COLO668 (cell line): ENCODE measurements at regions not wholly inside any gene's neighbourhood (a gene's known extent, or its start where the extent isn't known, plus 50 kb on each side); places are given as distances from the start of the nearest gene placed in this dataset.
"Not testable (repeated sequence)": the region's sequence is repeated elsewhere in the genome, so short reads cannot be mapped to it uniquely, and the experiment has no call there.

Experiments
- DNase-seq: peaks from one replicate; lab custom pipeline; 2025; ENCODE audit not compliant: unreplicated experiment; lab: John Stamatoyannopoulos, UW

- no peak for DNase-seq
These were observed 137.2 kb upstream of the CENPW start for GRCh38 chr6:126202707-126203106.

DNA sequence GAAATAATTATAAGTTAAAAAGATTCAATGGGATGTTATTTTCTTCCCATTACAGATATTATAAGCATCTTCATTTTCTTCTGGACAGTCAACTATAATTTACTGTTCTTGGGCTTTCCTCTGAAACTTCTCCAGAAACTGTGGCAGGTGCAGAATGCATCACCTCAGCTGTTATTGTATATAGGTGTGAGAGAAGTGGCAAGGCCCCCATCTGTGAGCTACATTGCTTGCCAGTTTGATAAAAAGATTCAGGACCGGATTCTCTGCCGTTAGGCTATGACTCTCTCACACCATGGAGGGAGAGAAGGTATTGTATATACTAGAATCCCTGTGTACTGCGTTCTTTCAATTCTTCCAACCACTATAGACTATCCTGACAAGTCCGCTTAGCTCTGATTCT is 135.8 kb upstream of the CENPW start:
- no peak for DNase-seq

- DNase-seq: no peak
These were observed 135.3 kb upstream of the CENPW start for GRCh38 chr6:126204598-126204997.

- DNase-seq: no peak
These were observed 133.2 kb upstream of the CENPW start for GRCh38 chr6:126206504-126207246.

DNA sequence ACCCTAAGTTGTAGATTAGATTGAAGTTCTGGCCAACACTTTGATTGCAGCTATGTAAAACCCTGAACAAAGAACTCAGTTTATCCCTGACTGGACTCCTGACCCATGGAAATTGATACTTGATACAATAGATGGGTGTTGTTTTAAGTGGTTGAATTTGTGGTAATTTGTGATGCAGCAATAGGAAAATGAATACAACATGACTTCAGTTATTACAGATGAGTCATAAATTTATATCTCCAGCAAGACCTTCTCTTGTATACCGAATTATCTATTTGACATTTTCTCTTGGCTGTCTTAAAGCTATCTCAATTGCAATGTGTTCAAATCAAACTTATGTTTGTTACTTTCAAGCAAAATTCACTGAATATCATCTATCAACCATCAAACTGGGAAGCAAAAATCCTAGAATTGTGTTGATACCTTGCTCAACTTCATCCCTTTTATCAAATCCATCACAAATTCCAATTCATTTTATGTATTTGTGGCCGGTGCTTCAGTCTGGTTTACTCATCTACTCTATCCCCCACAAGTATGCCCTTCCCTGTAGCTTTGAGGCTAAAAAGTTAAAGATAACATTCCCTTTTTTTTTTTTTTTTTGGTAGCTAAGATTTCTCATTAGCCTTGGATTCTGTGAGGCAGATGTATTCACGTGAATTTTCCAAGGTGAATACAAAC is 129.4 kb upstream of the CENPW start:
- DNase-seq: no peak

- DNase-seq: no peak
These were observed 122.4 kb upstream of the CENPW start for GRCh38 chr6:126217497-126217896.

DNA sequence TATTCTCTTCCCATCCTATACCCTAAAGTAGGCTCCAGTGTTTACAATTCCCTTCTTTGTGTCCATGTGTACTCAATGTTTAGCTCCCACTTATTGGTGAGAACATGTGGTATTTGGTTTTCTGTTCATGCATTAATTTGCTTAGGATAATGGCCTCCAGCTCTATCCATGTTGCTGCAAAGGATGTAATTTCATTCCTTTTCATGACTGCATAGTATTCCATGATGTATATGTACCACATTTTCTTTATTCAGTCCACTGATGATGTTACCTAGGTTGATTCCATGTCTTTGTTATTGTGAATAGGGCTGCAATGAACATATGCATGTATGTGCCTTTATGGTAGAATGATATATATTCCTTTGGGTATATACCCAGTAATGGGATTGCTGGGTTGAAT is 119.0 kb upstream of the CENPW start:
- DNase-seq: not testable (repeated sequence)

DNA sequence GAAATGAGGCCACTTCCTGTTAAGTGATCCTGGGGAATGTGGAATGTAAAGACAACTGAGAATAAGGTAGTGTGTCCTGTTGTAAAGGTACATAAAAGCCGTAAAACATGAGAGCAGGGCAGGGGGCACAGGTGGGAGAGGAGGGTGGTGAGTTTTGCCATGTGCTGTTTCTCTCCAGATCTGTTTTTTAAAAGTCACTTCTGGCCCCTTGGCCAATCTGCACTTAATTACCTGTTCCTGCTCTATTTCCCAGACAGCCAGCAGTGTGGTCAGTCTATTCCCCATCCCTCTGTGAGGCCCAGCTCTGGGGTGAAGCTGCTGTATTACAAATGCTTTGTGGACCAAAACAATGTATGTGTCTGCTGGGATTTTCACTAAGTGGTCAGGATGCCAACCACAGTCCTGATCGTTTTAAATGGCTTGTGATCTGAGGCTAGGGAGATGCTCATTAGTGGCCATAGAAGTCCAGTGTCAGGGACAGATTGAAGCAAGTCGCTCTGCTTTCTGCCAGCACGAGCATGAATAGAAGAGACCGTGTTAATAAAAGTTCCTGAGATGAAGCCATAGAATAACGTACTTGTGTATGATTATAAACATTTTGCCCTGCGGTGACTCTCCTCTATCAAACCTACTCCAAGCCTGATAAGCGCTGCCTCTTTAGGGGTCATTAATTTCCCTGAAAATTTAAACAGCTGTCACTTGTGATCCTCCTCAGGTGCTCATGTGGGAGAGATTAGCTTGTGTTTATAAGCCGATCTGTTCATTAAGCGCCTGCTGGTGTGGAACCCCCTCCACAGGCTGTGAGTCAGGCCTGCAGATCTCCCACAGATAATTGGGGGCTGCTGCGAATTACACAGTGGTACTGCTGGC is 111.8 kb upstream of the CENPW start:
- DNase-seq: peak; percentile 53

- no peak for DNase-seq
These were observed 107.2 kb upstream of the CENPW start for GRCh38 chr6:126232671-126233070.

DNA sequence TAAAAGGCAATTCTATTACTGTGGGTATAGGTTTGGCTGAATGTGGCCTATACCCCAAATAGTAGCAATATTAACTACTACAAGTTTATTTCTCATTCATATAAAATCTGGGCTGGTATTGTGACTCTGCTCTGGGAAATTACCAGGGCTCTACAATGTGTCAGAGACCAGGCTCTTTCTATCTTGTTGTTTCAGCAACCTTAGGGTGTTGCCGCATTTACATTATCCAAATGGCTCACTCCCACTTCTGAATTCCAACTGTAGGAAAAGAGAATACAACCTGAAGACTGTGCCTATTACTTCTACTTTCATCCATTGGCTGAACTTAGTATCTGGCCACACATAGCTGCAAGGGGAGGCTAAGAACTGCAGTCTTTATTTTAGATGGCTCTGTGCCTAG is 106.7 kb upstream of the CENPW start:
- no peak for DNase-seq

GRCh38 chr6:126235363-126235762 is 104.6 kb upstream of the CENPW start:
- no peak for DNase-seq

GRCh38 chr6:126245077-126245476 is 94.8 kb upstream of the CENPW start:
- DNase-seq: no peak

DNA sequence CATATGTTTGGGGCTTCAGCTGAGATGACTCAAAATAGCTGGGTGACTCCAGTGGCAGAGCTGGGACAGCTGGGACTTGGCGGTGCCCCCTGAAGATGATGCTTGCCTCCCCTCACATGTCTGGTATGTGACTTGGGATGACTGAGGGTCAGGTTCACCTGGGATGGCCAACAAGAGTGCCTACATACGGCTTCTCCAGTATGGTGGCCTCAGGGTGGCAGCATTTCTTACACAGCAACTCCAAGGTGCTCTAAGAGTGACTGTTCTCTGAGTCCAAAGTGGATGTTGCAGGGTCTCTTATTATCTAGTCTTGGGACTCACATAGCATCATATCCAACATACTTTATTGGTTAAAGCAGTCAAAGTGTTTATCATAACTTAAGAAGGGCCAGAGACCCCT is 87.8 kb upstream of the CENPW start:
- no peak for DNase-seq

GRCh38 chr6:126253431-126253830 is 86.5 kb upstream of the CENPW start:
- DNase-seq: no peak

DNA sequence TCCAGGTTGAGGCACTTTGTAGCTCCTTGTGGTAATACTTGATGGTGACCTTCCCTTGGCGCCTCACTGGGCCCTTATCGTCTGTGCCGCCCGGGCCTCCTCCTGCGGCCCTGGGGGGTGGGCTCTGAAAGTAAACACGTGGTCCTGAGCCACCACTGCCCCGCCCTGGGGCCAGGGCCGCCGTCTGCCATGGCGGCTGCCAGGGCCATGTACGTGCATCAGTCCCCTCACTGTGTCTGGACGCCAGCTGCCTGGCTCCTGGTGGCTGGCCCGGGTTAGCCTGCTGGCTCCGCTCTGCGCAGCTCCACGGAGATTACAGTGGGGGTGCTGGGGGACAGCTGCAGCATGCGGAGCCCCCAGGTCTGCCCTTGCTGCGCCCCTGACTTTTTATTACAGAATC is 81.8 kb upstream of the CENPW start:
- DNase-seq: no peak

- no peak for DNase-seq
These were observed 78.0 kb upstream of the CENPW start for GRCh38 chr6:126261792-126262421.

- DNase-seq: no peak
These were observed 75.7 kb upstream of the CENPW start for GRCh38 chr6:126264265-126264664.

DNA sequence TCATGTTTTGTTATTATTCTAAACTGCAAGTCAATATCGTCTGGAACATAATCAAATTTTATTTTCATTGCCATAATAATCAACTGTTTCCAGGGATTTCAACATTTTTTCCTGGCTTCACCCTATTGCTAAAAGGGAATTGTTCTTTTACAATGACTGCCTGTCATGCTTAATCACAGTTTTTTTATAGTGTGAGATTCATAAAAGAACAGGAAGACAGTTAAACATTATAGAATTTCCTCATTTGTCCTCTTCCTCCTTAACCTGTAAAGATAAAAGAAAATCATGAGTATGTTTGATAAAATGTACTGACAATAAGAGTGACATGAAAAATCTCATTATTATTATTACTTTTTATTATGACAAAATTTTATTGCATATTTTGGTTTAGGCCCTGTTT is 73.3 kb upstream of the CENPW start:
- DNase-seq: no peak

DNA sequence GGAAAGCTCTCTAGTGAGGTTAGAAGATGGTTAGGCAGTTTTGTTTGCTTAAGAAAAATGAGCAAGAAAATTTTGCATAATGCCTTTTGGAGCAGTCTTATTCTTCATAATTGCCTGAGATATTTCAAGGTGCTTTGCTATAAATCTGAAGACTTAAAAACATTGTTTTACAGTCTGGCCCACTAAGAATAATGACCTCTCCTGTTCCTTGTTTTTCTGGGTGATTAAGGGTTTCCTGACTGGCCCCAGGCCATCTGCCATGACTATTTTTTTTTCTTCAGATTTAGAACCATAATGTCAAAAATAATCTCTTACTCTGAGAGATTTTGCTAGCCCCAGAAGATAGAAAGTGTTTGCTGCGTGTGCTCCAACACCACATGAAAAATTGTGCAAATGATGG is 72.3 kb upstream of the CENPW start:
- no peak for DNase-seq

DNA sequence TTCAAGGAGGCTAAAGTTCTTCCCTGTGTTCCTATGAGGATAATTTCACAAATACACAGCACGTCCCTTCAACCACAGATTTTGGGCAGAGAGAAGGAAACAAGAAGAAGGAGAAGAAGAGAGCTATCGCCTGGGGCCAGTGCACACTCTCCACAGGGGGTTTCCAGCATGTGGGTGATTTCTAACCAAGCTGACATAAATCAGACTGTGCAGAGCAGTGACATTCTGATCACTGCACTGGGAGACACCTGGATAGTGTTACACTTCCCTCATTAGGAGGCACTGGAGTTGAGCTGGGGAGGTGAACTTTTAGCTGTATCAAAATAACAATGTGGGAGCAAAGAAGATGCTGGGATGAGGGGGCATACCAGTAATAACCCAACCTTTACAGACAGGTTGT is 71.8 kb upstream of the CENPW start:
- peak; percentile 23 for DNase-seq

DNA sequence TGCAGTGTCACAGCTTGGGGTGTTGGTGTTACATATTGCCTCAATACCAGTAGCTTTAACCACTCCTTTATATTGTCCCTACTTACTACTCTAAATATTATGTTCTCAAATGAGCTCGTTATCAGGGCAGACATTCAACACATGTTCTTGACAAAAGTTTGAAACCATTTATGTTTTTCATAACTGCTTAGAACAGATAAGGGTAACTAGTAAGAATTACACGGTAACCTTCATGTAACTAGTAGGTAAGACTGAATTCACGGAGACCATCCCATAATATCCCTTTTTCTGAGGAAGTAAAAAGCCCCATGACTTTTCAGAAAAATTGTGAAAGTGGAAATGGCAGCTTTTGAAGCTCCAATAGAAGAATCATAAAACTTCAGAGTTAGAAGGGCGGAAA is 59.6 kb upstream of the CENPW start:
- no peak for DNase-seq
